Liver (tissue), 8 donors: ENCODE measurements at regions not wholly inside any gene's neighbourhood (a gene's known extent, or its start where the extent isn't known, plus 50 kb on each side); places are given as distances from the start of the nearest gene placed in this dataset.

Source experiments
- DNase-seq: peaks from one replicate; pipeline ENCODE4 v3.0.0-alpha.2; 2017; ENCODE audit warnings: low spot score
- H3K27ac ChIP-seq, 2 donors: one replicate each; pipeline ENCODE4 v1.7.0; 2013; ENCODE audit warnings: inconsistent platforms in 2 of 2, low read length in 2 of 2, control low read depth in 1 of 2, low read depth in 1 of 2, mild to moderate bottlenecking in 1 of 2
- H3K27me3 ChIP-seq, 4 donors: one replicate each; pipeline versions ENCODE4 v1.6.1 to v1.7.0; 2013; ENCODE audit warnings: low read length in 3 of 4, inconsistent platforms in 1 of 4, mild to moderate bottlenecking in 1 of 4, moderate library complexity in 1 of 4; ENCODE audit not compliant: control insufficient read depth in 4 of 4, insufficient read depth in 4 of 4
- H3K36me3 ChIP-seq, 4 donors: one replicate each; pipeline versions ENCODE4 v1.6.1 to v1.7.0; 2013; ENCODE audit warnings: low read length in 3 of 4, mild to moderate bottlenecking in 3 of 4, low read depth in 1 of 4, moderate library complexity in 1 of 4; ENCODE audit not compliant: control insufficient read depth in 4 of 4, insufficient read depth in 3 of 4
- H3K4me1 ChIP-seq, 4 donors: one replicate each; pipeline versions ENCODE4 v1.6.1 to v1.7.0; 2013; ENCODE audit warnings: low read length in 3 of 4, mild to moderate bottlenecking in 3 of 4, moderate library complexity in 1 of 4; ENCODE audit not compliant: control insufficient read depth in 4 of 4, insufficient read depth in 4 of 4
- H3K4me3 ChIP-seq, 3 donors: one replicate each; pipeline versions ENCODE4 v1.6.1 to v1.7.0; 2013; ENCODE audit warnings: low read length in 3 of 3, control low read depth in 1 of 3, low read depth in 1 of 3, mild to moderate bottlenecking in 1 of 3
- H3K9ac ChIP-seq, 2 donors: one replicate each; pipeline ENCODE4 v1.7.0; 2013; ENCODE audit warnings: low read length in 2 of 2, mild to moderate bottlenecking in 2 of 2, moderate library complexity in 2 of 2, control low read depth in 1 of 2, low read depth in 1 of 2
- H3K9me3 ChIP-seq, 4 donors: one replicate each; pipeline versions ENCODE4 v1.6.1 to v1.7.0; 2013; ENCODE audit warnings: low read length in 3 of 4; ENCODE audit not compliant: control insufficient read depth in 4 of 4
- ATF3 ChIP-seq: IDR thresholded peaks from 2 replicates; pipeline ENCODE4 v1.6.1; 2016; ENCODE audit warnings: antibody characterized with exemption
- CTCF ChIP-seq: fragments of 150-350 bp; IDR thresholded peaks from 2 replicates; pipeline ENCODE4 v1.5.1; 2017; ENCODE audit warnings: improper control_type of control experiment, low read depth, low read length; ENCODE audit not compliant: missing input control
- EGR1 ChIP-seq, 2 donors: IDR thresholded peaks; 2 replicates each; pipeline ENCODE4 v1.6.1; 2016 to 2018; ENCODE audit warnings: antibody characterized with exemption in 2 of 2, low read depth in 2 of 2
- FOXA1 ChIP-seq: IDR thresholded peaks from 2 replicates; pipeline ENCODE4 v1.6.1; 2016; ENCODE audit warnings: antibody characterized with exemption
- FOXA2 ChIP-seq: IDR thresholded peaks from 2 replicates; pipeline ENCODE4 v1.6.1; 2016; ENCODE audit warnings: antibody characterized with exemption
- GABPA ChIP-seq, 2 donors: IDR thresholded peaks in 1 of 2; conservative IDR thresholded peaks in 1 of 2; 2 replicates each; pipeline ENCODE4 v1.6.1; 2016; ENCODE audit warnings: antibody characterized with exemption in 2 of 2, mild to moderate bottlenecking in 1 of 2, moderate library complexity in 1 of 2
- HNF4A ChIP-seq, 2 donors: conservative IDR thresholded peaks; 2 replicates each; pipeline ENCODE4 v1.6.1; 2016; ENCODE audit warnings: antibody characterized with exemption in 2 of 2, mild to moderate bottlenecking in 2 of 2
- HNF4G ChIP-seq: IDR thresholded peaks from 2 replicates; pipeline ENCODE4 v1.6.1; 2016; ENCODE audit warnings: antibody characterized with exemption
- MAX ChIP-seq: IDR thresholded peaks from 2 replicates; pipeline ENCODE4 v1.6.1; 2016; ENCODE audit warnings: antibody characterized with exemption
- NR2F2 ChIP-seq: IDR thresholded peaks from 2 replicates; pipeline ENCODE4 v1.6.1; 2016; ENCODE audit warnings: antibody characterized with exemption
- RAD21 ChIP-seq, 2 donors: IDR thresholded peaks; 2 replicates each; pipeline ENCODE4 v1.6.1; 2016; ENCODE audit warnings: antibody characterized with exemption in 2 of 2, mild to moderate bottlenecking in 2 of 2
- REST ChIP-seq: IDR thresholded peaks from 2 replicates; pipeline ENCODE4 v1.6.1; 2016; ENCODE audit warnings: antibody characterized with exemption, mild to moderate bottlenecking
- RXRA ChIP-seq, 2 donors: IDR thresholded peaks; 2 replicates each; pipeline ENCODE4 v1.6.1; 2017 to 2018; ENCODE audit warnings: antibody characterized with exemption in 2 of 2, mild to moderate bottlenecking in 1 of 2
- SP1 ChIP-seq: IDR thresholded peaks from 2 replicates; pipeline ENCODE4 v1.6.1; 2018; ENCODE audit warnings: antibody characterized with exemption, mild to moderate bottlenecking
- TAF1 ChIP-seq: conservative IDR thresholded peaks from 2 replicates; pipeline ENCODE4 v1.6.1; 2016; ENCODE audit warnings: antibody characterized with exemption, mild to moderate bottlenecking
- YY1 ChIP-seq: IDR thresholded peaks from 2 replicates; pipeline ENCODE4 v1.6.1; 2016; ENCODE audit warnings: antibody characterized with exemption, mild to moderate bottlenecking
- ZBTB33 ChIP-seq: IDR thresholded peaks from 2 replicates; pipeline ENCODE4 v1.6.1; 2016; ENCODE audit warnings: antibody characterized with exemption
- WGBS: extraction: QIAGEN DNeasy Blood & Tissue Kit; methylation state at CpG from one replicate; pipeline ENCODE4 v1.1.7; 2013; 5-methylcytosine and 5-hydroxymethylcytosine counted together
- donor health status: healthy.
- donor health status: healthy.
- donor health status: healthy.
- donor health status: healthy.
- donor health status: healthy.

GRCh38 chr2:180787330-180787729 is 193.1 kb upstream of the UBE2E3 start:
- H3K27me3 ChIP-seq, result no peaks in the 10 kb centered on the region
- no peaks in the 10 kb centered on the region for H3K4me1 ChIP-seq
- no peak overlapping the region for H3K4me3 ChIP-seq
- H3K9me3 ChIP-seq, result no peaks in the 10 kb centered on the region
- H3K27ac ChIP-seq, result no peak overlapping the region
- WGBS, result 86% methylated on average over 1 of the region's 1 CpG
- no peaks in the 10 kb centered on the region for H3K36me3 ChIP-seq
- DNase-seq, result no peak
- no peak overlapping the region for H3K9ac ChIP-seq
- TF ChIP-seq RAD21 (IDR thresholded peaks at IDR 0.05) (no peak), FOXA2 (no peak), REST (no peak), FOXA1 (no peak), SP1 (no peak), RXRA (IDR thresholded peaks at IDR 0.05) (no peak), GABPA (IDR thresholded peaks at IDR 0.05 in 1 of 2, conservative IDR thresholded peaks at IDR 0.05 in 1 of 2) (no peak), MAX (no peak), HNF4A (conservative IDR thresholded peaks at IDR 0.05) (no peak), NR2F2 (no peak), TAF1 (no peak), ZBTB33 (no peak), YY1 (no peak), EGR1 (IDR thresholded peaks at IDR 0.05; ENCODE audit: low read depth in 2 of 2) (no peak), ATF3 (no peak)

GRCh38 chr2:180781276-180781675 is 199.1 kb upstream of the UBE2E3 start:
- no peak for DNase-seq
- no peaks in the 10 kb centered on the region for H3K36me3 ChIP-seq
- H3K27ac ChIP-seq, result no peak overlapping the region
- H3K27me3 ChIP-seq, result no peaks in the 10 kb centered on the region
- H3K4me3 ChIP-seq, result no peak overlapping the region
- H3K9me3 ChIP-seq, result no peaks in the 10 kb centered on the region
- no peaks in the 10 kb centered on the region for H3K4me1 ChIP-seq
- WGBS, result 96% methylated on average over 2 of the region's 2 CpGs
- TF ChIP-seq HNF4G, result no peak
- no peak for TF ChIP-seq CTCF
- TF ChIP-seq MAX, result no peak
- no peak for TF ChIP-seq FOXA2
- no peak for TF ChIP-seq RAD21 (IDR thresholded peaks at IDR 0.05)
- TF ChIP-seq ZBTB33, result no peak
- no peak for TF ChIP-seq RXRA (IDR thresholded peaks at IDR 0.05)
- no peak for TF ChIP-seq YY1
- TF ChIP-seq SP1, result no peak
- H3K9ac ChIP-seq, result no peak overlapping the region
